PC-9 (cell line): ENCODE measurements at regions not wholly inside any gene's neighbourhood (a gene's known extent, or its start where the extent isn't known, plus 50 kb on each side); places are given as distances from the start of the nearest gene placed in this dataset.

Experiments used
- CTCF ChIP-seq: fragments of 200-600 bp; sonication (generic); conservative IDR thresholded peaks from 2 replicates; pipeline ENCODE4 v1.6.1; 2017; ENCODE audit warnings: mixed run types, antibody characterized with exemption, mild to moderate bottlenecking, moderate library complexity
- EZH2 ChIP-seq: fragments of 200-600 bp; sonication (generic); IDR thresholded peaks from 2 replicates; pipeline ENCODE4 v1.8.0; 2017; ENCODE audit warnings: antibody characterized with exemption, low read depth

GRCh38 chr11:82305123-82305522 lies 428.5 kb downstream of the FAM181B start:
- TF ChIP-seq CTCF, result no peak
- TF ChIP-seq EZH2, result no peak
